NCI-H526 treated with DMSO at 0.1 percent for 48 hours (cell line): ENCODE measurements at regions not wholly inside any gene's neighbourhood (a gene's known extent, or its start where the extent isn't known, plus 50 kb on each side); places are given as distances from the start of the nearest gene placed in this dataset.

ENCODE experiments used
- DNase-seq: peaks from one replicate; lab custom pipeline; 2025; lab: John Stamatoyannopoulos, UW

- no peak for DNase-seq
Observed at GRCh38 chr20:10806539-10806938, 132.7 kb upstream of the JAG1 start.

- no peak for DNase-seq
Observed at GRCh38 chr20:10807013-10807412, 133.2 kb upstream of the JAG1 start.

GRCh38 chr20:10812759-10813327, 139.0 kb upstream of the JAG1 start:
- DNase-seq = no peak

- DNase-seq = no peak
Observed at GRCh38 chr20:10823585-10823984, 149.8 kb upstream of the JAG1 start.

GRCh38 chr20:10824750-10825500, 151.1 kb upstream of the JAG1 start:
- no peak for DNase-seq

- DNase-seq = no peak
Observed at GRCh38 chr20:10826111-10826510, 152.3 kb upstream of the JAG1 start.

GRCh38 chr20:10828180-10828579, 154.4 kb upstream of the JAG1 start:
- no peak for DNase-seq

- DNase-seq = no peak
Observed at GRCh38 chr20:10832141-10832540, 158.3 kb upstream of the JAG1 start.

- no peak for DNase-seq
Observed at GRCh38 chr20:10837901-10838300, 164.1 kb upstream of the JAG1 start.

GRCh38 chr20:10842116-10842515, 168.3 kb upstream of the JAG1 start:
- DNase-seq = no peak

- no peak for DNase-seq
Observed at GRCh38 chr20:10843146-10843711, 169.4 kb upstream of the JAG1 start.

GRCh38 chr20:10846766-10847165, 173.0 kb upstream of the JAG1 start:
- DNase-seq = no peak

- no peak for DNase-seq
Observed at GRCh38 chr20:10848810-10849370, 175.1 kb upstream of the JAG1 start.

- DNase-seq = no peak
Observed at GRCh38 chr20:10853176-10853575, 179.4 kb upstream of the JAG1 start.

GRCh38 chr20:10853731-10854130, 179.9 kb upstream of the JAG1 start:
- no peak for DNase-seq

GRCh38 chr20:10854976-10855375, 181.2 kb upstream of the JAG1 start:
- DNase-seq = no peak

- no peak for DNase-seq
Observed at GRCh38 chr20:10855778-10856177, 182.0 kb upstream of the JAG1 start.

- no peak for DNase-seq
Observed at GRCh38 chr20:10856237-10857015, 182.6 kb upstream of the JAG1 start.

- no peak for DNase-seq
Observed at GRCh38 chr20:10857352-10858070, 183.7 kb upstream of the JAG1 start.

GRCh38 chr20:10861090-10861489, 187.3 kb upstream of the JAG1 start:
- DNase-seq = no peak

- no peak for DNase-seq
Observed at GRCh38 chr20:10861619-10862018, 187.8 kb upstream of the JAG1 start.
